Stomach (tissue), 4 donors: ENCODE measurements at regions not wholly inside any gene's neighbourhood (a gene's known extent, or its start where the extent isn't known, plus 50 kb on each side); places are given as distances from the start of the nearest gene placed in this dataset.

Experiments
- POLR2A ChIP-seq, 4 donors: fragments of 450-650 bp; IDR thresholded peaks; one replicate each; pipeline ENCODE4 v1.6.1; 2016; ENCODE audit warnings: antibody characterized with exemption in 4 of 4, control low read depth in 2 of 4, mild to moderate bottlenecking in 1 of 4, moderate library complexity in 1 of 4
- TF ChIP-seq, protein P1 (sequence below), 7 experiments: fragments of 450-650 bp in 4 of 7; fragments of 200-600 bp in 3 of 7; sonication (generic) in 3 of 7; IDR thresholded peaks; one replicate each; pipeline ENCODE4 v1.5.1; 2016 to 2019; ENCODE audit warnings: antibody characterized with exemption in 7 of 7, control low read depth in 2 of 7, mild to moderate bottlenecking in 1 of 7

GRCh38 chr10:64007157-64007556, 486.0 kb downstream of the REEP3 start:
- TF ChIP-seq POLR2A (IDR thresholded peaks at IDR 0.05), result no peak
- TF ChIP-seq, protein P1, sequence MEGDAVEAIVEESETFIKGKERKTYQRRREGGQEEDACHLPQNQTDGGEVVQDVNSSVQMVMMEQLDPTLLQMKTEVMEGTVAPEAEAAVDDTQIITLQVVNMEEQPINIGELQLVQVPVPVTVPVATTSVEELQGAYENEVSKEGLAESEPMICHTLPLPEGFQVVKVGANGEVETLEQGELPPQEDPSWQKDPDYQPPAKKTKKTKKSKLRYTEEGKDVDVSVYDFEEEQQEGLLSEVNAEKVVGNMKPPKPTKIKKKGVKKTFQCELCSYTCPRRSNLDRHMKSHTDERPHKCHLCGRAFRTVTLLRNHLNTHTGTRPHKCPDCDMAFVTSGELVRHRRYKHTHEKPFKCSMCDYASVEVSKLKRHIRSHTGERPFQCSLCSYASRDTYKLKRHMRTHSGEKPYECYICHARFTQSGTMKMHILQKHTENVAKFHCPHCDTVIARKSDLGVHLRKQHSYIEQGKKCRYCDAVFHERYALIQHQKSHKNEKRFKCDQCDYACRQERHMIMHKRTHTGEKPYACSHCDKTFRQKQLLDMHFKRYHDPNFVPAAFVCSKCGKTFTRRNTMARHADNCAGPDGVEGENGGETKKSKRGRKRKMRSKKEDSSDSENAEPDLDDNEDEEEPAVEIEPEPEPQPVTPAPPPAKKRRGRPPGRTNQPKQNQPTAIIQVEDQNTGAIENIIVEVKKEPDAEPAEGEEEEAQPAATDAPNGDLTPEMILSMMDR (IDR thresholded peaks at IDR 0.05), result no peak
